H1 (cell line): ENCODE measurements at regions not wholly inside any gene's neighbourhood (a gene's known extent, or its start where the extent isn't known, plus 50 kb on each side); places are given as distances from the start of the nearest gene placed in this dataset.

Source experiments
- CTCF ChIA-PET: fragments of 300-600 bp; sonication (Branson Sonifier 250); formaldehyde crosslinking; loops from one replicate; lab custom pipeline; 2021; ENCODE audit not compliant: partially characterized antibody; lab: Charles Lee
- POLR2A ChIA-PET: fragments of 300-600 bp; sonication (Branson Sonifier 250); formaldehyde crosslinking; loops from one replicate; lab custom pipeline; 2021; ENCODE audit warnings: inconsistent platforms; ENCODE audit not compliant: partially characterized antibody; lab: Charles Lee
- DNase-seq, 2 experiments: peaks; one replicate each; pipeline versions ENCODE4 v3.0.0 to v3.0.0-alpha.2; 2010 to 2022; ENCODE audit warnings: low spot score in 2 of 2, low read depth in 1 of 2, mixed read lengths in 1 of 2
- FAIRE-seq: peaks from 2 replicates; lab custom pipeline; 2011; peaks lifted over from hg19 to GRCh38; lab: Jason Lieb, UNC
- H2AFZ ChIP-seq: 2 replicates; pipeline ENCODE4 v1.8.1; 2012; ENCODE audit warnings: low read length, inconsistent platforms
- H2AK5ac ChIP-seq: 2 replicates; pipeline ENCODE4 v1.6.1; 2013; ENCODE audit warnings: low read depth, low read length
- H2BK120ac ChIP-seq: replicated peaks from 2 replicates; pipeline ENCODE3; 2013; ENCODE audit warnings: low read depth, low read length, inconsistent platforms
- H2BK12ac ChIP-seq: 2 replicates; pipeline ENCODE4 v1.6.1; 2013; ENCODE audit warnings: low read depth, low read length
- H2BK15ac ChIP-seq: 2 replicates; pipeline ENCODE4 v1.6.1; 2013; ENCODE audit warnings: low read length
- H2BK20ac ChIP-seq: 2 replicates; pipeline ENCODE4 v1.6.1; 2013; ENCODE audit warnings: low read length
- H2BK5ac ChIP-seq: 2 replicates; pipeline ENCODE4 v1.6.1; 2013; ENCODE audit warnings: low read depth, low read length
- H3K14ac ChIP-seq: 2 replicates; pipeline ENCODE4 v1.6.1; 2013; ENCODE audit warnings: inconsistent platforms; ENCODE audit not compliant: insufficient read length
- H3K18ac ChIP-seq: 2 replicates; pipeline ENCODE4 v1.6.1; 2013; ENCODE audit warnings: low read length; ENCODE audit errors: extremely low read depth
- H3K23ac ChIP-seq: 2 replicates; pipeline ENCODE4 v1.6.1; 2013; ENCODE audit warnings: inconsistent platforms; ENCODE audit not compliant: insufficient read length
- H3K23me2 ChIP-seq: 2 replicates; pipeline ENCODE4 v1.6.1; 2013; ENCODE audit warnings: low read depth, low read length
- H3K27ac ChIP-seq: 2 replicates; pipeline ENCODE4 v1.6.1; 2011; ENCODE audit warnings: low read depth, low read length, inconsistent platforms
- H3K27me3 ChIP-seq, 4 experiments: replicated peaks in 1 of 4; 1 replicate in 1 of 4; 2 replicates in 3 of 4; pipeline versions ENCODE4 v1.6.1 to v1.8.1; 2011 to 2013; ENCODE audit warnings: low read length in 3 of 4, mild to moderate bottlenecking in 3 of 4, inconsistent platforms in 2 of 4, mixed read lengths in 2 of 4, moderate library complexity in 1 of 4; ENCODE audit not compliant: control insufficient read depth in 3 of 4, insufficient read depth in 3 of 4; ENCODE audit errors: extremely low read depth in 1 of 4
- H3K36me3 ChIP-seq, 4 experiments: 2 replicates each; pipeline versions ENCODE4 v1.6.1 to v1.8.1; 2011 to 2013; ENCODE audit warnings: mild to moderate bottlenecking in 4 of 4, low read length in 3 of 4, moderate library complexity in 2 of 4, control low read depth in 1 of 4, inconsistent platforms in 1 of 4; ENCODE audit not compliant: insufficient read depth in 4 of 4, control insufficient read depth in 2 of 4
- H3K4ac ChIP-seq: replicated peaks from 2 replicates; pipeline ENCODE3; 2013; ENCODE audit warnings: low read length, low read depth, mixed read lengths, inconsistent platforms; ENCODE audit not compliant: insufficient read length
- H3K4me1 ChIP-seq, 4 experiments: replicated peaks in 1 of 4; 1 replicate in 1 of 4; 2 replicates in 3 of 4; pipeline versions ENCODE4 v1.6.1 to v1.8.1; 2011 to 2013; ENCODE audit warnings: low read length in 3 of 4, inconsistent platforms in 2 of 4, mixed read lengths in 1 of 4; ENCODE audit not compliant: insufficient read depth in 4 of 4, control insufficient read depth in 3 of 4
- H3K4me2 ChIP-seq, 2 experiments: 2 replicates each; pipeline versions ENCODE4 v1.6.1 to v1.8.1; 2011 to 2013; ENCODE audit warnings: low read depth in 2 of 2, low read length in 2 of 2, control low read depth in 1 of 2, inconsistent platforms in 1 of 2, mild to moderate bottlenecking in 1 of 2; ENCODE audit not compliant: insufficient read depth in 1 of 2
- H3K4me3 ChIP-seq, 4 experiments: fragments of 200-600, 300-600 bp in 1 of 4; sonication (generic), shearing (Covaris generic), sonication (Bioruptor Twin) in 1 of 4; 2 replicates each; pipeline versions ENCODE4 v1.5.1 to v1.8.1; 2011 to 2016; ENCODE audit warnings: low read length in 4 of 4, low read depth in 3 of 4, control low read depth in 2 of 4, inconsistent platforms in 2 of 4, mild to moderate bottlenecking in 2 of 4, mixed read lengths in 1 of 4, moderate library complexity in 1 of 4; ENCODE audit not compliant: insufficient read depth in 2 of 4; ENCODE audit errors: extremely low read depth in 1 of 4
- H3K56ac ChIP-seq: replicated peaks from 2 replicates; pipeline ENCODE3; 2013; ENCODE audit warnings: low read depth, mild to moderate bottlenecking, mixed read lengths, low read length, inconsistent platforms; ENCODE audit not compliant: insufficient read length
- H3K79me1 ChIP-seq: 2 replicates; pipeline ENCODE4 v1.6.1; 2013; ENCODE audit warnings: low read depth, low read length, control low read depth
- H3K79me2 ChIP-seq, 2 experiments: 2 replicates each; pipeline versions ENCODE4 v1.6.1 to v1.8.1; 2012 to 2013; ENCODE audit warnings: low read length in 2 of 2, mild to moderate bottlenecking in 2 of 2, inconsistent platforms in 1 of 2; ENCODE audit not compliant: insufficient read depth in 2 of 2, control insufficient read depth in 1 of 2
- H3K9ac ChIP-seq, 4 experiments: replicated peaks in 1 of 4; 1 replicate in 1 of 4; 2 replicates in 3 of 4; pipeline versions ENCODE4 v1.6.1 to v1.8.1; 2011 to 2013; ENCODE audit warnings: low read depth in 3 of 4, low read length in 3 of 4, control low read depth in 2 of 4, mild to moderate bottlenecking in 2 of 4, moderate library complexity in 2 of 4, inconsistent platforms in 1 of 4; ENCODE audit errors: extremely low read depth in 1 of 4
- H3K9me3 ChIP-seq, 2 experiments: 2 replicates each; pipeline versions ENCODE4 v1.6.1 to v1.8.1; 2012 to 2013; ENCODE audit warnings: mild to moderate bottlenecking in 2 of 2, moderate library complexity in 2 of 2, control low read depth in 1 of 2, inconsistent platforms in 1 of 2, low read depth in 1 of 2, low read length in 1 of 2, mixed read lengths in 1 of 2; ENCODE audit not compliant: insufficient read depth in 2 of 2
- H4K20me1 ChIP-seq, 2 experiments: replicated peaks in 1 of 2; 2 replicates each; pipeline versions ENCODE3 to v1.8.1; 2011 to 2013; ENCODE audit warnings: inconsistent platforms in 2 of 2, low read length in 2 of 2, mild to moderate bottlenecking in 1 of 2; ENCODE audit not compliant: insufficient read depth in 2 of 2, control insufficient read depth in 1 of 2
- H4K5ac ChIP-seq: 2 replicates; pipeline ENCODE4 v1.6.1; 2013; ENCODE audit warnings: low read length, low read depth, mixed read lengths, inconsistent platforms; ENCODE audit not compliant: insufficient read length
- H4K8ac ChIP-seq: 2 replicates; pipeline ENCODE4 v1.8.0; 2013; ENCODE audit warnings: mild to moderate bottlenecking, moderate library complexity, low read length, inconsistent platforms; ENCODE audit not compliant: insufficient read depth; ENCODE audit errors: extremely low read depth
- H4K91ac ChIP-seq: replicated peaks from 2 replicates; pipeline ENCODE3; 2013; ENCODE audit warnings: low read length, mixed read lengths, inconsistent platforms; ENCODE audit not compliant: insufficient read length
- CBX5 ChIP-seq: fragments of 300-800, 300-1000 bp; sonication (generic); IDR thresholded peaks from 2 replicates; pipeline ENCODE4 v1.7.1; 2016; ENCODE audit warnings: antibody characterized with exemption, low read length, low read depth
- EZH2 ChIP-seq: fragments of 200-600 bp; sonication (generic); IDR thresholded peaks from 2 replicates; pipeline ENCODE4 v1.7.1; 2012; ENCODE audit warnings: low read depth, mild to moderate bottlenecking, moderate library complexity, low read length, inconsistent platforms; ENCODE audit not compliant: severe bottlenecking
- NANOG ChIP-seq: IDR thresholded peaks from 2 replicates; pipeline ENCODE4 v1.6.1; 2011; ENCODE audit warnings: low read length, low read depth, mild to moderate bottlenecking, inconsistent platforms; ENCODE audit not compliant: insufficient read depth, poor library complexity, severe bottlenecking
- TCF12 ChIP-seq: IDR thresholded peaks from 2 replicates; pipeline ENCODE4 v1.6.1; 2011; ENCODE audit warnings: low read depth, mild to moderate bottlenecking, low read length
- TEAD4 ChIP-seq: IDR thresholded peaks from 2 replicates; pipeline ENCODE4 v1.6.1; 2012; ENCODE audit warnings: low read depth, low read length, inconsistent platforms, mixed read lengths
- TF ChIP-seq, protein P1 (sequence below): IDR thresholded peaks from 2 replicates; pipeline ENCODE4 v1.6.1; 2011; ENCODE audit warnings: low read length, improper control_type of control experiment

- Histone ChIP-seq H3K79me2 (no peaks in the 10 kb centered on the region), H4K20me1 (no peaks in the 10 kb centered on the region), H4K8ac (no peak overlapping the region), H3K79me1 (no peaks in the 10 kb centered on the region), H4K5ac (no peak overlapping the region), H3K9me3 (no peaks in the 10 kb centered on the region), H2BK120ac (no peak overlapping the region), H3K14ac (no peak overlapping the region), H2AK5ac (no peak overlapping the region), H3K18ac (no peak overlapping the region), H3K27ac (no peak overlapping the region), H3K36me3 (no peaks in the 10 kb centered on the region), H3K56ac (no peak overlapping the region), H2BK5ac (no peak overlapping the region), H3K4me3 (no peak overlapping the region), H2BK12ac (no peak overlapping the region), H2BK20ac (no peak overlapping the region), H4K91ac (no peak overlapping the region), H3K23ac (no peak overlapping the region), H3K4me2 (no peak overlapping the region), H3K4ac (no peak overlapping the region), H3K27me3 (no peaks in the 10 kb centered on the region), H3K23me2 (no peaks in the 10 kb centered on the region), H3K9ac (no peak overlapping the region), H2BK15ac (no peak overlapping the region), H3K4me1 (no peaks in the 10 kb centered on the region), H2AFZ (no peak overlapping the region)
- ChIA-PET POLR2A (no interaction called here), CTCF (interaction anchor here (1.2 kb wide), 1 partner anchor 35 kb away, joined by 3 read pairs; no protein-coding TSS in a partner anchor)
- TF ChIP-seq NANOG (no peak), EZH2 (no peak), TCF12 (no peak), CBX5 (no peak), TEAD4 (no peak)
- TF ChIP-seq, protein P1, sequence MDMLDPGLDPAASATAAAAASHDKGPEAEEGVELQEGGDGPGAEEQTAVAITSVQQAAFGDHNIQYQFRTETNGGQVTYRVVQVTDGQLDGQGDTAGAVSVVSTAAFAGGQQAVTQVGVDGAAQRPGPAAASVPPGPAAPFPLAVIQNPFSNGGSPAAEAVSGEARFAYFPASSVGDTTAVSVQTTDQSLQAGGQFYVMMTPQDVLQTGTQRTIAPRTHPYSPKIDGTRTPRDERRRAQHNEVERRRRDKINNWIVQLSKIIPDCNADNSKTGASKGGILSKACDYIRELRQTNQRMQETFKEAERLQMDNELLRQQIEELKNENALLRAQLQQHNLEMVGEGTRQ: no peak
- DNase-seq: no peak
- no peak for FAIRE-seq
Observed at GRCh38 chr6:86822747-86823146, 114.6 kb upstream of the HTR1E start.
